SKM-1 treated with dmso at 0.1 percent for 144 hours (cell line): ENCODE measurements at regions not wholly inside any gene's neighbourhood (a gene's known extent, or its start where the extent isn't known, plus 50 kb on each side); places are given as distances from the start of the nearest gene placed in this dataset.
"Not testable (repeated sequence)": the region's sequence is repeated elsewhere in the genome, so short reads cannot be mapped to it uniquely, and the experiment has no call there.

ENCODE experiments used
- DNase-seq: peaks from one replicate; lab custom pipeline; 2025; ENCODE audit not compliant: unreplicated experiment; lab: John Stamatoyannopoulos, UW

DNA sequence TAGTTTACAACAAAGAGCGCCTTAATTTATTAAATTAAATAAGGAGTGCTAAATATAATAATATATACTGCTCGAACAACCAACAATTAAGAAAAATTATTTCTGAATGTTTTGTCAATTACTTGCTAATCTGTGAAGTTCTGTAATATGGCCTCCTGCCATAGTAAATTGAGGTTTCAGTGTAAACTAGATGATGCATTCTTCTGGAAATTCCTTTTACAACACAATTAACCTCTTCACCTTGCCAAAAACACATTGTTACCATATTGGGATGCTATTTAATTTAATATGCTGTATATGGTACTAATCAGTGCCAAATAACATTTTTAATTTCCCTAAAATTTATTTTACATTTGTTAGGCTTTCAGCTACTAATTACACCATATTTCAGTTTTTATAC lies 808.4 kb upstream of the CITED2 start:
- DNase-seq = no peak

- no peak for DNase-seq
Measured at GRCh38 chr6:140181876-140182275, 807.4 kb upstream of the CITED2 start.

DNA sequence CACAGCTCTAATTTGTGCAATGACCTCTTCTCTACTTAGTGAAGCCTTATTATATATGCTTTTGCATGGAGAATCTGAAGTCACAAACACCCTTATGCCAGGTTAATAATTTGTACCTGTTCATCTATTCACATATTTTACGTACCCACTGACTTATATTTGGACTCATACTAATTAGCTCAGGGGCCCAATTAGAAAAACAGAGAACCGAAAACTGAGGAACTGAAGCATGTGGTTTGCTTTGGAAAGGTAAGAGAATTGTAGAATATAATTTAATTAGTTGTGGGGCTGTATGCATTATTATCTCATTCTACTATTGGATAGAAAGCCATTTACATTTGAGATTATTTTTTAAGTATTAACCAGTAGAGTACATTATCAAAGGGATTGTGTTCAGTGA lies 805.9 kb upstream of the CITED2 start:
- no peak for DNase-seq

DNA sequence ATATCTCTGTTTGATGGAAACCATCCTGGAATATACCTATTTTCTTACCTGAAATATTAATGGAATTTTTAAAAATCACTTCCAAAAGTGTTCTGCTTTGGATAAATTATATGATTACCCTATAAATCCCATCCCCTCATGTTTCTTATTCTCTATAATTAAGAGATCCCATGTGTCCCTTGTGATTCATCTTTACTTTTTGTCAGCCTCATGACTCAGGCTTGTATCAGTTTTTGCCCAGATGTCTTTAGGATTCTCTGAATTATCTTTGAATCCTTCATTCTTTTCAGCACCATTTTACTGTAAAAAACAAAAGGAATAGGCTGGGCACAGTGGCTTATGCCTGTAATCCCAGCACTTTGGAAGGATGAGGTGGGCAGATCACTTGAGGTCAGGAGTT lies 804.5 kb upstream of the CITED2 start:
- DNase-seq = no peak

DNA sequence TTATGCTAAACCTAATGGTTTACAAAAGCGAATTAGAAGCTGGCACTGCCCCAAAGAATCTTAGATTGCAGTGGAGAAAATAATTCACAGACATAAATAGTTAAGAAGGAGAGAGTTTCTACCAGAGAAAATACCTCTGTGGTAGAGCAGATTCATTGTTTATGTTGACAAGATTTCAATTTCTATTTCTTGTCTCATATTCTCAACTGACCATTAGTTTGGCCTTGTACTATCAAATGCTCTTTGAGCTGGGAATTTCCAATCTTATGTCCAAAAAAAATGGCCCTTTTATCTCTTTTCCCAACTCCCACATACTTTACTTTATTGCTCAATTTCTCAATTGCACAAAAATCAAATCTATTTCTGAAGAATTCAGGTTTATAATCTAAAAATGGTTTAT lies 804.1 kb upstream of the CITED2 start:
- no peak for DNase-seq

DNA sequence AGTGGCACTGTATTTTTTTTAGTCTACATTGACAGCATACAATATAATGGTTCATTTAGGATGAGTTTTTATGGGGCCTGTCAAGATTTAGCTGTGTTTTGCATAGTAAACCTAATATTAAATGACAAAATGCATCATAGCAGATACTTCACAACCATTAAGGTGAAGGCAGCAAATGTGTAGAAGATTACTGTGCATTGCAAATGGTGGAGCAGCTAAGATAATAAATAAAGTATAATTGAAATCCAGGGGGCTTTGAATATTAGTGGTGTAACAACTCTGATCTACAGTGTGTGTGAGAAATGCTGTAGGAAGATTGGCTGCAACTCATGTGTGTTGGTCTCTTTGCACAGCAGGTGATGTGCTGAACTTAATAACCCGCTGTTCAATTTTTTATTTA lies 801.9 kb upstream of the CITED2 start:
- DNase-seq = no peak

GRCh38 chr6:140175486-140175885 lies 801.0 kb upstream of the CITED2 start:
- DNase-seq = no peak

DNA sequence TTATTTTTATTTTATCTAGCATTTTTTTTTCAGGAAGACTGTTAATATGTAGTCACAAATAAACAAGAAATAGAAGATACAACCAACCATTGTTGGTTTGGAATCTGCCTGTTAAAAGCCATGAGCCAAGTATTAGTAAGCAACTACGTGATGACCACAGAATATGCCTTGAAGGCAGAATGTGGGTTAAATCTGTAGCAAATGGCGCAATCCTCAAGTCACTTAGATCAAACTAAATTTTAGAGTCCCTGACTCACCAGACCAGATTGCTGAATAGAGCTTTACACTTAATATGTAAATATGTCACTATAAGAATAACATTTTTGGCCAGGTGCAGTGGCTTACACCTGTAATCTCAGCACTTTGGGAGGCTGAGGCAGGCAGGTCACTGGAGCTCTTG lies 800.1 kb upstream of the CITED2 start:
- DNase-seq = no peak

DNA sequence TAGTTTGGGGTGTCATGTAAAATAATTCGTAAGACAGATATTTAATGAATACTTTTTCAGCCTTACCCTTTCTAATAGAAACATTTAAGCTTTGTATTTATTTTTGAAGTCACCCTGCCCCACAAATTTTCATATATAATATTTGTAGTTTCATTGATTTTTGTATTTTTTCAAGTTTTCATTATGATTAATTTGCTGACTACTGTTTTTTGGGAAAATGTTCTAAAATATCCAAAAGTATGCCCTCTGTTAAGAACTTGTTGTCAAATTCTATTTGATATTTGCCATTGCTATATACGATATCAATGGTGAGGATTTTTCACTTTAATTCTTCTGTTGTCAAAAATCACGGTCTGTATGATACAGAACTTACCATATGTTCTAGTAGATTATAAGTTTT lies 793.9 kb upstream of the CITED2 start:
- no peak for DNase-seq

DNA sequence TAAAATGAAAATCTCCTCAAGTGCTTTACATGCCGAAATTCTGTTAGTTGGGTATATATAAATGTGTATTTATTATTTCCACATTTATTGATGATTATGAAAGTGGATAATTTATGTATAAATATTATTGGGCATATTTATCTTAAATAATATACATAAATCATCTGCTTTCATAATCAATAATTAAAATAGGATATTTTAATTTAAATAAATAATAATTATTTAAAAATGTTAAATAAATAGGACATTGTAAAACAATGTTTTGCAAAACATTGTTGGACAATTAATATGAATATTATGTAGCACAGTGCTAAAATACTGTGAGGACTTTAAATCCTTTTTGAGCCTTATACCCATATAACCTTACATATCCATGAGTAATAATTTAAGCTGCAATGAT lies 786.5 kb upstream of the CITED2 start:
- no peak for DNase-seq

GRCh38 chr6:140160494-140160893 lies 786.0 kb upstream of the CITED2 start:
- no peak for DNase-seq

DNA sequence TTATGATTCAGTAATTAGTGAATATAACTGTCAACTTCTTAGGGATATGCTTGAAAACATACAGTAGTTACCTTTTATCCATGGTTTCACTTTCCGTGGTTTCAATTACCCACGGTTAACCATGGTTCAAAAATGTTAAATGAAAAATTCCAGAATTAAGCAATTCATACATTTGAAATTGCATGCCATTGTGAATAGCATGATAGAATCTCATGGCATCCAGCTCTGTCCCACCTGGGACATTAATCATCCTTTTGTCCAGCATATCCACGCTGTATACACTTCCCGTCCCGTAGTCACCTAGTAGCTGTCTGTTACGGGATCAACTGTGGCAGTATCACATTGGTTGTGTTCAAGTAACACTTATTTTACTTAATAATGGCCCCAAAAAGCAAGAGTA lies 781.7 kb upstream of the CITED2 start:
- no peak for DNase-seq

DNA sequence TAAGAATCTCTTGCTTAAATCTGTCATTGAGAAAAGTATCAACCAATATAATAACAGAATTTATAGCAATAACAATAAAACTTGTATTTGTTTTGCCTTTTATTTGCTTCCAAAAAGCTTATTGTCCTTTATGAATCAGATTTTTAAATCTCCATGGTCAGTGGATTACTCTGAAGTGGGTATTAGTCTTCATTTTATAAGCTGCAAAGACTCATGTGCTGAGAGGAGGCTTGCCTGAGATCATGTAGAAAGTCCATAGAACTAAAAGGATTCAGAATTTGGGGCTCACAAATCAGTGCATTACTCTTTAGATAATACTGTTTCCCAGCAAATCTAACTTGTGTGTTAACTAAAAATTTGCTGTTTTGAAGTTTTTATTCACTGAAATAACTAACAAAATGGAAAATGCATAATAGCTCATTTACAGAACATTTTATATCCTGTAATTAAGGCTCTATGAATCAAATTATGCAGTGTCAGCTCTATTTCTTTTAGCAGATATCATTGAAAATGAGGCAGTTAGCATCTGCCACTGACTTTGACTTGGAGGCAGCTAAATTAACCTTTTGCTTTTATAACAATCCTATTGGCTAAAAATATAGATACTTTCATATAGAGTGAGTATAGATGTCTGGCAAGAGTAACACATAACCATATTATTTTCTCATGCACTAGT lies 781.1 kb upstream of the CITED2 start:
- no peak for DNase-seq

DNA sequence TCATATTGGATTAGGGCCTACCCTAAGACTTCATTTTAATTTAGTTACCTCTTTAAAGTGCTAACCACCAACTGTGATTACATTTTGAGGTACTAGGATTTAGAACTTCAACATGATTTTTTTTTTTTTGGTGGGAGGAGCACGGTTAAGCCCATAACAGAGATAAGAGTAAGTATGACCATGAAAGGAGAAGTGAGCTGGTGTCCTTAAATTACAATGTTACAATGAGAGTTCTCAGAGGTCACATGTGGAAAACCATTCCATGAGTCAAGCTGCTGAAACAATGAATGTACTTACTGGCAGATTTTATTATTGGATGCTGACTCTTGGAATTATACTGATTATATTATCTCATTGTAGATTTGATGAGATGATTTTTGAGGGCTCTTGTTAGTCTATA lies 779.3 kb upstream of the CITED2 start:
- no peak for DNase-seq

DNA sequence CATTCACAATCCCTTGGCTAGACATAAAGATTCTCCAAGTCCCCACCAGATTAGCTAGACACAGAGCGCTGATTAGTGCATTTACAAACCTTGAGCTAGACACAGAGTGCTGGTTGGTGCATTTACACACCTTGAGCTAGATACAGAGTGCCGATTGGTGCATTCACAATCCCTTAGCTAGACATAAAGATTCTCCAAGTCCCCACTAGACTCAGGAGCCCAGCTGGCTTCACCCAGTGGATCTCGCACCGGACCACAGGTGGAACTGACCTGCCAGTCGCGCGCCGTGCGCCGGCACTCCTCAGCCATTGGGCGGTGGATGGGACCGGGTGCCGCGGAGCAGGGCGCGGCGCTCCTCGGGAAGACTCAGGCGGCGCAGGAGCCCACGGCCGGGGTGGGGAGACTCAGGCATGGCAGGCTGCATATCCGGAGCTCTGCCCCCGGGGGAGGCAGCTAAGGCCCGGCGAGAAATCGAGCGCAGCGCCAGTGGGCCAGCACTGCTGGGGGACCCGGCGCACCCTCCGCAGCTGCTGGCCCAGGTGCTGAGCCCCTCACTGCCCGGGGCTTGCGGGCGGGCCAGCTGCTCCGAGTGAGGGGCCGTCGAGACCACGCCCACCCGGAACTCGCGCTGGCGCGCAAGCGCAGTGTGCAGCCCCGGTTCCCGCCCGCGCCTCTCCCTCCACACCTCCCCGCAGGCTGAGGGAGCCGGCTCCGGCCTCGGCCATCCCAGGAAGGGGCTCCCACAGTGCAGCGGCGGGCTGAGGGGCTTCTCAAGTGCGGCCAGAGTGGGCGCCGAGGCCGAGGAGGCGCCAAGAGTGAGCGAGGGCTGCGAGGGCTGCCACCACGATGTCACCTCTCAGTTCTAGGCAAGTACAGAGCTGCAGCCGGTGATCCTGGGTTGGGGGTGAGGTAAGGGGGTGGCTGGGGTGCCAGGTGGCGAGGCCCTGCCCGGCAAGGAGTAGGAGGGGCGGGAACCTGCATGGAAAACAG lies 773.7 kb upstream of the CITED2 start:
- DNase-seq = not testable (repeated sequence)

- no peak for DNase-seq
Measured at GRCh38 chr6:140140891-140141290, 766.4 kb upstream of the CITED2 start.

- no peak for DNase-seq
Measured at GRCh38 chr6:140138311-140139010, 764.0 kb upstream of the CITED2 start.

GRCh38 chr6:140134224-140134623 lies 759.8 kb upstream of the CITED2 start:
- no peak for DNase-seq

- no peak for DNase-seq
Measured at GRCh38 chr6:140130074-140130473, 755.6 kb upstream of the CITED2 start.

GRCh38 chr6:140124498-140124897 lies 750.0 kb upstream of the CITED2 start:
- DNase-seq = no peak

- no peak for DNase-seq
Measured at GRCh38 chr6:140108167-140108566, 733.7 kb upstream of the CITED2 start.

GRCh38 chr6:140107216-140107615 lies 732.8 kb upstream of the CITED2 start:
- DNase-seq = no peak
